ENCODE measurements at regions not wholly inside any gene's neighbourhood (a gene's known extent, or its start where the extent isn't known, plus 50 kb on each side); places are given as distances from the start of the nearest gene placed in this dataset.

GRCh38 chr3:30122359-30122758 lies 484.0 kb upstream of the TGFBR2 start:
- DNase-seq (ENCODE audit: low spot score): no peak

- no peak for DNase-seq (ENCODE audit: low spot score)
These were observed 483.2 kb upstream of the TGFBR2 start for GRCh38 chr3:30123224-30123623.

GRCh38 chr3:30123755-30124154 lies 482.6 kb upstream of the TGFBR2 start:
- DNase-seq (ENCODE audit: low spot score): no peak

GRCh38 chr3:30124435-30125370 lies 481.7 kb upstream of the TGFBR2 start:
- DNase-seq (ENCODE audit: low spot score): no peak

GRCh38 chr3:30129765-30130164 lies 476.6 kb upstream of the TGFBR2 start:
- DNase-seq (ENCODE audit: low spot score): no peak

- no peak for DNase-seq (ENCODE audit: low spot score)
These were observed 476.0 kb upstream of the TGFBR2 start for GRCh38 chr3:30130391-30130790.

- no peak for DNase-seq (ENCODE audit: low spot score)
These were observed 475.2 kb upstream of the TGFBR2 start for GRCh38 chr3:30131191-30131590.

GRCh38 chr3:30135190-30135589 lies 471.2 kb upstream of the TGFBR2 start:
- peak; percentile 22 for DNase-seq (ENCODE audit: low spot score)

- no peak for DNase-seq (ENCODE audit: low spot score)
These were observed 467.1 kb upstream of the TGFBR2 start for GRCh38 chr3:30139283-30139682.

- DNase-seq (ENCODE audit: low spot score): peak; percentile 26
These were observed 465.9 kb upstream of the TGFBR2 start for GRCh38 chr3:30140356-30141075.

- DNase-seq (ENCODE audit: low spot score): no peak
These were observed 465.2 kb upstream of the TGFBR2 start for GRCh38 chr3:30141178-30141581.

GRCh38 chr3:30141927-30142326 lies 464.5 kb upstream of the TGFBR2 start:
- no peak for DNase-seq (ENCODE audit: low spot score)

GRCh38 chr3:30142946-30143345 lies 463.5 kb upstream of the TGFBR2 start:
- DNase-seq (ENCODE audit: low spot score): no peak

GRCh38 chr3:30145281-30145680 lies 461.1 kb upstream of the TGFBR2 start:
- no peak for DNase-seq (ENCODE audit: low spot score)

- DNase-seq (ENCODE audit: low spot score): no peak
These were observed 459.4 kb upstream of the TGFBR2 start for GRCh38 chr3:30146978-30147377.

GRCh38 chr3:30154853-30155252 lies 451.5 kb upstream of the TGFBR2 start:
- no peak for DNase-seq (ENCODE audit: low spot score)

GRCh38 chr3:30155755-30156154 lies 450.6 kb upstream of the TGFBR2 start:
- DNase-seq (ENCODE audit: low spot score): no peak

- no peak for DNase-seq (ENCODE audit: low spot score)
These were observed 449.6 kb upstream of the TGFBR2 start for GRCh38 chr3:30156586-30157498.

- DNase-seq (ENCODE audit: low spot score): peak; percentile 31
These were observed 445.0 kb upstream of the TGFBR2 start for GRCh38 chr3:30161375-30161774.

GRCh38 chr3:30162579-30162978 lies 443.8 kb upstream of the TGFBR2 start:
- DNase-seq (ENCODE audit: low spot score): peak; percentile 84

- no peak for DNase-seq (ENCODE audit: low spot score)
These were observed 439.9 kb upstream of the TGFBR2 start for GRCh38 chr3:30166535-30166934.

GRCh38 chr3:30167541-30168011 lies 438.8 kb upstream of the TGFBR2 start:
- DNase-seq (ENCODE audit: low spot score): no peak

All from AG20443 (cell line).